Progenitor cell of endocrine pancreas (in vitro differentiated cells): ENCODE measurements at regions not wholly inside any gene's neighbourhood (a gene's known extent, or its start where the extent isn't known, plus 50 kb on each side); places are given as distances from the start of the nearest gene placed in this dataset.

Source experiments
- DNase-seq: peaks from one replicate; pipeline ENCODE4 v3.0.0; 2021; ENCODE audit warnings: low spot score; ENCODE audit not compliant: unreplicated experiment
- H3K27ac Mint-ChIP-seq: 2 replicates; pipeline ENCODE4 v1.8.0; 2021; ENCODE audit warnings: mild to moderate bottlenecking, moderate library complexity, mixed read lengths
- H3K27me3 Mint-ChIP-seq: 2 replicates; pipeline ENCODE4 v1.8.0; 2021; ENCODE audit warnings: mixed read lengths
- H3K36me3 Mint-ChIP-seq: 2 replicates; pipeline ENCODE4 v1.8.0; 2022; ENCODE audit warnings: mixed read lengths; ENCODE audit not compliant: insufficient read depth
- H3K4me1 Mint-ChIP-seq: 2 replicates; pipeline ENCODE4 v1.8.0; 2021; ENCODE audit warnings: low read depth, mixed read lengths
- H3K4me3 Mint-ChIP-seq: 2 replicates; pipeline ENCODE4 v1.8.0; 2021; ENCODE audit warnings: low read depth, mild to moderate bottlenecking, moderate library complexity, mixed read lengths
- H3K9me3 Mint-ChIP-seq: 2 replicates; pipeline ENCODE4 v1.8.0; 2021; ENCODE audit warnings: low read depth, mixed read lengths
- CTCF ChIP-seq: fragments of 200-600 bp; sonication (generic); IDR thresholded peaks from one replicate; pipeline ENCODE4 v1.5.0; 2021; ENCODE audit warnings: antibody characterized with exemption, mild to moderate bottlenecking; ENCODE audit not compliant: unreplicated experiment

- Mint-ChIP-seq H3K4me3 (no peak overlapping the region), H3K27me3 (peaks cover 1% of the 10 kb centered on the region), H3K4me1 (no peaks in the 10 kb centered on the region), H3K27ac (no peak overlapping the region), H3K9me3 (peaks cover 15% of the 10 kb centered on the region), H3K36me3 (no peaks in the 10 kb centered on the region)
- no peak for TF ChIP-seq CTCF
- DNase-seq: no peak
Measured at GRCh38 chr1:163813251-163813650, 491.5 kb downstream of the NUF2 start.

DNA sequence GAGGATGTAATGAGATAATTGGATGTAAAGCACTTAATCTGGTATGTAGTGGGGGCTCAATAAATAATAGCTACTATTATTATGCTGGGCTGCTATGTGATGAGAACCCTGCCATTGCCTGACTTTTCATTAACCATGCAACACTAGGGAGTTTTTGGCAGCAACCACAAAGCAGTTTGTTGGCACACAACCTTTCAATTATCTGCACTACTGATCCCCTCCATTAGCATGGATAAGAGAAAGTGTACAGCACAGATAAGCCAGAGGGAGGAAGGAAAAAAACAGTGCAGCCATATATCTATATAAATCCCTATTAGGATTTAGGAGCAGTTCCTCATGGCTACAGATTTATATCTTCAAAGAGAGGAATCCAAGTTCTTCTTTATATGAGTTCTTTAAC lies 498.5 kb downstream of the NUF2 start:
- no peak overlapping the region for H3K4me3 Mint-ChIP-seq
- H3K9me3 Mint-ChIP-seq: peaks cover 7% of the 10 kb centered on the region
- H3K27ac Mint-ChIP-seq: no peak overlapping the region
- H3K36me3 Mint-ChIP-seq: no peaks in the 10 kb centered on the region
- no peaks in the 10 kb centered on the region for H3K4me1 Mint-ChIP-seq
- DNase-seq: no peak
- peaks cover 37% of the 10 kb centered on the region for H3K27me3 Mint-ChIP-seq
- TF ChIP-seq CTCF: no peak

GRCh38 chr1:163820766-163821165 lies 499.0 kb downstream of the NUF2 start:
- no peak for DNase-seq
- peaks cover 3% of the 10 kb centered on the region for H3K9me3 Mint-ChIP-seq
- H3K36me3 Mint-ChIP-seq: no peaks in the 10 kb centered on the region
- no peak for TF ChIP-seq CTCF
- no peak overlapping the region for H3K27ac Mint-ChIP-seq
- no peak overlapping the region for H3K4me3 Mint-ChIP-seq
- H3K27me3 Mint-ChIP-seq: peaks cover 37% of the 10 kb centered on the region
- no peaks in the 10 kb centered on the region for H3K4me1 Mint-ChIP-seq

DNA sequence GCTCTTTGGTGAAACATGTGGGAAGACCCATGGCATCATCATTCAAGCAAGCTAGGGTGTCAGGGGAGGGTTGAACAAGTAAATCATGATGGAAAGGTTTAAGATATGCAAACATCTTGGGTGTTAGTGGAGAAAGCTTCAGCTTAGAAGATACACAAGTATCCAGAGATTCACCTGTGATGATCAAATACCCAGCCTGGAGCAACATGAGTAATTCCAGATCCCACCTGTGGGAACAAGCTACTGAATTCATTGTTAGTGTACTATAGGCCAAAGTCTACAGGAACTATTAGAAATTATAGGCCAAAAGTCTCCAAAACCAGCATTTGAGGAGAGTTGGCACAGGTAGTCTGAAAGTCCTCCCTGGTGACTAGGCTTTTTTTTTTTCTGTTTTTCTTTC lies 499.9 kb downstream of the NUF2 start:
- no peak for TF ChIP-seq CTCF
- no peak overlapping the region for H3K4me3 Mint-ChIP-seq
- no peak for DNase-seq
- peaks cover 37% of the 10 kb centered on the region for H3K27me3 Mint-ChIP-seq
- no peaks in the 10 kb centered on the region for H3K36me3 Mint-ChIP-seq
- H3K9me3 Mint-ChIP-seq: no peaks in the 10 kb centered on the region
- no peak overlapping the region for H3K27ac Mint-ChIP-seq
- H3K4me1 Mint-ChIP-seq: no peaks in the 10 kb centered on the region

- no peaks in the 10 kb centered on the region for H3K4me1 Mint-ChIP-seq
- no peak for DNase-seq
- no peak overlapping the region for H3K27ac Mint-ChIP-seq
- no peaks in the 10 kb centered on the region for H3K9me3 Mint-ChIP-seq
- no peak for TF ChIP-seq CTCF
- peaks cover 37% of the 10 kb centered on the region for H3K27me3 Mint-ChIP-seq
- H3K36me3 Mint-ChIP-seq: no peaks in the 10 kb centered on the region
- H3K4me3 Mint-ChIP-seq: no peak overlapping the region
Measured at GRCh38 chr1:163823017-163823416, 501.3 kb downstream of the NUF2 start.
